ENCODE measurements at regions not wholly inside any gene's neighbourhood (a gene's known extent, or its start where the extent isn't known, plus 50 kb on each side); places are given as distances from the start of the nearest gene placed in this dataset.

DNA sequence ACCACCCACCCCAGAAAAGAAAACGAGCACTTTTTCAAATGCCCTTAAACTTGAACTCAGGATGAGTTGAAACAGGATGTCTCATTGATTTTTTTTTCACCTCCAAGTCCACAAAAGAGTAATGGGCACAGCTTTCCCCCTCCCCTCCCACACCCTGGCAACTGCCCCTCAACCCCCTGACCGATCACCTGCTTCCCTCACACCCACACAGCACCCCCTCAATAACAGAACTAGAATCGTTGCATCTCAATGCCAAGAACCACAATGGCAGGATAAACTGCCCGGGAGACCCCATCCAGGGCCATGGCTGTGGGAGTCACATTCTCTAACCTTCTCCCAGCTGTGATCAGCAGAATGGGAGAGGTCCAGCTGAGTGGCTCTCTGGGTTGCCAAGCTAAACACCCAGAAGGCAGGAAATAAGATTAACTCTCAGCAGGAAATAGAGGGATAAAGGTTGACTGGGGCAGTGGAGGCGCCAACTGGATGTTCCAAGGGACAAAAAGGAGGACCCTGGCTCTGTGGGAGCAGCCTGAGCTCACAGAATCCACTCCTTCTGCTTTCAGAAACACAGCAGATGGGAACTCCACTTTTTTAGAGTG is 128.0 kb upstream of the SDK2 start:
- ATAC-seq (no peak), DNase-seq (no peak)
- H3K27ac ChIP-seq: no peak overlapping the region
- no peak overlapping the region for H3K4me3 ChIP-seq
- whole genome bisulfite sequencing, 2 donors: 57 to 71% methylated on average over 5 of the region's 5 CpGs
- intact Hi-C loops (cut with DNase I): loop anchor here in 1 of 10 donors (5.0 kb wide), 1 partner anchor 55 kb away; no protein-coding TSS in a partner anchor
- peaks cover 0 to 4% (median 0%) of the 10 kb centered on the region in 7 donors for H3K27me3 ChIP-seq
- peaks cover 15 to 41% (median 23%) of the 10 kb centered on the region in 9 donors for H3K4me1 ChIP-seq
- no peaks in the 10 kb centered on the region for H3K36me3 ChIP-seq
- TF ChIP-seq, protein P1, sequence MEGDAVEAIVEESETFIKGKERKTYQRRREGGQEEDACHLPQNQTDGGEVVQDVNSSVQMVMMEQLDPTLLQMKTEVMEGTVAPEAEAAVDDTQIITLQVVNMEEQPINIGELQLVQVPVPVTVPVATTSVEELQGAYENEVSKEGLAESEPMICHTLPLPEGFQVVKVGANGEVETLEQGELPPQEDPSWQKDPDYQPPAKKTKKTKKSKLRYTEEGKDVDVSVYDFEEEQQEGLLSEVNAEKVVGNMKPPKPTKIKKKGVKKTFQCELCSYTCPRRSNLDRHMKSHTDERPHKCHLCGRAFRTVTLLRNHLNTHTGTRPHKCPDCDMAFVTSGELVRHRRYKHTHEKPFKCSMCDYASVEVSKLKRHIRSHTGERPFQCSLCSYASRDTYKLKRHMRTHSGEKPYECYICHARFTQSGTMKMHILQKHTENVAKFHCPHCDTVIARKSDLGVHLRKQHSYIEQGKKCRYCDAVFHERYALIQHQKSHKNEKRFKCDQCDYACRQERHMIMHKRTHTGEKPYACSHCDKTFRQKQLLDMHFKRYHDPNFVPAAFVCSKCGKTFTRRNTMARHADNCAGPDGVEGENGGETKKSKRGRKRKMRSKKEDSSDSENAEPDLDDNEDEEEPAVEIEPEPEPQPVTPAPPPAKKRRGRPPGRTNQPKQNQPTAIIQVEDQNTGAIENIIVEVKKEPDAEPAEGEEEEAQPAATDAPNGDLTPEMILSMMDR (IDR thresholded peaks at IDR 0.05): no peak
- H3K9me3 ChIP-seq: peaks cover 0 to 6% (median 0%) of the 10 kb centered on the region in 11 donors

DNA sequence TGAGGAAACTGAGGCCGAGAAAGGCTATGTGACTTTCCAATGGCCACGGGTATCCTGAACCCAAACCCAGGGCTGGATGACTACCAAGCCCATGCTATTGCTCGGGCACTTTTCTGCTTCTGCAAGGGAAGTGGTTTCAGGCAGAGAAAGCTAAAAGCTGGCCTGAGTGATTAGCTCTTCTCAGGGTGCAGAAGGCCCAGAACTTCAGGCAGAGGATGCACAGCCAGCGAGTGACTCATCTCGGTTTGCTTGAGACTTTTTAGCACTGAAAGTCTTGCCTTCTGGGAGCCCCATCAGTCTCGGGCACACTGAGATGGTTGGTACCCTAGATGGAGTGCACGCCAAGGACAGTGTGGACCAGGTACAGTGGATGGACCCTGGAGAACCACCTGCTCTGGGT is 129.5 kb upstream of the SDK2 start:
- Histone ChIP-seq H3K27me3 (peaks cover 0 to 4% (median 0%) of the 10 kb centered on the region in 7 donors), H3K4me3 (no peak overlapping the region), H3K4me1 (peaks cover 15 to 41% (median 23%) of the 10 kb centered on the region in 9 donors), H3K36me3 (no peaks in the 10 kb centered on the region), H3K9me3 (peaks cover 0 to 6% (median 0%) of the 10 kb centered on the region in 11 donors), H3K27ac (no peak overlapping the region)
- 78 to 81% methylated on average over 7 of the region's 7 CpGs for WGBS, 2 donors
- TF ChIP-seq, protein P1 (IDR thresholded peaks at IDR 0.05): no peak
- no peak for DNase-seq
- intact Hi-C loops (cut with DNase I): loop anchor here in 1 of 10 donors (5.0 kb wide), 1 partner anchor 56 kb away; no protein-coding TSS in a partner anchor
- no peak for ATAC-seq

DNA sequence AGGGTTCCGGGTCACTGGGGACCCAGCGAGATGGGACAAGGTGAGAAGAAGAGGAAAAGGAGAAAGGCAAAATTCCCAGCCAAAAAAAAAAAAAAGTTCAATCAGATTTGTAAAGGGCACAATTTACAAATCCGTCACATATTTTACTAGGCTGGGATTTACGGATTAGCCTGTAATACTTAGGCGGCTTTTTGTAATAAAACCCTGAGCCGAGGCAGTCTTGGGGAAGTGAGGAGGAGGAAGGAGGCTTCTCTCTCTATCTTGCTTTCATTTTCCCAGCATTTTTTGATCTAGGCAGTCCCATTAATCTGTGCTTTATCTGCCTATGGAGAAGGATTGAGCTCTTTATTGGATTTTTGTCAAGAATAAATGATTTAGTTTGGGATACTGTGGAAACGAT is 130.6 kb upstream of the SDK2 start:
- H3K27ac ChIP-seq: no peak overlapping the region
- no peaks in the 10 kb centered on the region for H3K36me3 ChIP-seq
- no peak overlapping the region for H3K4me3 ChIP-seq
- peaks cover 0 to 4% (median 0%) of the 10 kb centered on the region in 7 donors for H3K27me3 ChIP-seq
- ATAC-seq: no peak
- peaks cover 0 to 6% (median 0%) of the 10 kb centered on the region in 11 donors for H3K9me3 ChIP-seq
- DNase-seq: no peak
- H3K4me1 ChIP-seq: peaks cover 12 to 36% (median 20%) of the 10 kb centered on the region in 9 donors
- WGBS, 2 donors: 83 to 90% methylated on average over 7 of the region's 7 CpGs
- TF ChIP-seq, protein P1 (IDR thresholded peaks at IDR 0.05): no peak
- intact Hi-C loops (cut with DNase I): loop anchor here in 2 of 10 donors (5.0 kb wide), 2 partner anchors 58 to 812 kb away; no protein-coding TSS in a partner anchor

DNA sequence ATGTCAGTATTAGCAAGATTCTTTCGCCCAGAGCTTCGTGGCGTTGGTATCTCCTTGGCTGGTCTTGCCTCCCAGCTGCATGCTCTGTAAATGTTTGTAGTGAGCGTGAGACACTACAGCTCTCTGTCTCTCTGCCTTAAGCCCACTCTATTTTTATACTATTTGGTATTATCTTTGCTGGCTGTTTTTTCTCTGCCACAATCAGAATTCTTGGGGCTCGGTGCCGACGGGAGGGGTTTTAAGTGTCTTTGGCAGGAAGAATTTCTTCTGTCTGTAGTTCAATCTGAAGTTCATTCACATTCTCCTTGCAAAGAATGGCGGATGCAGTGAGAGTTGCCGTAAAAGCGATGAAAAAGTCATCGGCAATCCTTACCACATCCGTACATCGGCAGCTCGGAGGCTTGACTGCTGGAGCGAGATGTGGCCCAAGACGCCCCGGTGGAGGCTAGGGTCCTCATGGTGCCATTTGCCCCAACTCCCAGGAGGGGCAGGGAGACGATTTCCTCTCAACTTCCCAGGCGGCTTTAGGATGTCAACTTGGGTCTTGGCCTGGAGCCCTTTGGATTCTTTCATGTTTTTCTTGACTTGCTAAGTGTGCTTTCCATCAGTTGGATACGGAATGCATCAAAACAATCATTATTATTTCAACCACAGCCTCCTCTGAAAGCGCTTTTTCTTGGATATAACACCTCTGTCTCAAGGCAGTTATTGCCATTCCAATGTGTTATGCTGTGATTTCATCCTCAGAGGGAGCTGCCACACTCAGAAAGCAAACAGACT is 132.3 kb upstream of the SDK2 start:
- ATAC-seq: no peak
- TF ChIP-seq, protein P1 (IDR thresholded peaks at IDR 0.05): no peak
- Histone ChIP-seq H3K27ac (no peak overlapping the region), H3K27me3 (peaks cover 0 to 5% (median 0%) of the 10 kb centered on the region in 7 donors), H3K4me3 (no peak overlapping the region), H3K4me1 (peaks cover 0 to 19% (median 3%) of the 10 kb centered on the region in 9 donors), H3K9me3 (peaks cover 0 to 6% (median 0%) of the 10 kb centered on the region in 11 donors), H3K36me3 (no peaks in the 10 kb centered on the region)
- WGBS, 2 donors: 69 to 72% methylated on average over 21 of the region's 21 CpGs
- DNase-seq: no peak
- intact Hi-C loops (cut with DNase I): loop anchor here in 1 of 10 donors (5.0 kb wide), 1 partner anchor 811 kb away; no protein-coding TSS in a partner anchor
